Stimulated activated naive CD8-positive, alpha-beta T cell treated with anti-CD3 and anti-CD28 coated beads, Interleukin-15, amount 100 ng/mL, for 72 hours (primary cell): ENCODE measurements at regions not wholly inside any gene's neighbourhood (a gene's known extent, or its start where the extent isn't known, plus 50 kb on each side); places are given as distances from the start of the nearest gene placed in this dataset.
"Not testable (repeated sequence)": the region's sequence is repeated elsewhere in the genome, so short reads cannot be mapped to it uniquely, and the experiment has no call there.

Source experiments
- ATAC-seq: fragments of 150-1000 bp; cut with Tn5 transposase; 2 replicates; pipeline ENCODE4 v1.10.0; 2021; ENCODE audit warnings: mild to moderate bottlenecking, moderate library complexity
- DNase-seq, 2 donors: peaks; one replicate each; pipeline ENCODE4 v3.0.0; 2021 to 2022
- H3K27ac Mint-ChIP-seq, 2 donors: one replicate each; pipeline ENCODE4 v1.8.0; 2022; ENCODE audit warnings: mild to moderate bottlenecking in 2 of 2, mixed read lengths in 2 of 2, moderate library complexity in 2 of 2
- H3K27me3 Mint-ChIP-seq: one replicate; pipeline ENCODE4 v1.8.0; 2022; ENCODE audit warnings: mixed read lengths
- H3K4me1 Mint-ChIP-seq: one replicate; pipeline ENCODE4 v1.8.0; 2022; ENCODE audit warnings: mild to moderate bottlenecking, mixed read lengths
- H3K4me3 Mint-ChIP-seq, 2 donors: one replicate each; pipeline ENCODE4 v1.8.0; 2022; ENCODE audit warnings: mild to moderate bottlenecking in 2 of 2, mixed read lengths in 2 of 2, moderate library complexity in 1 of 2
- H3K9me3 Mint-ChIP-seq, 2 donors: one replicate each; pipeline ENCODE4 v1.8.0; 2022; ENCODE audit warnings: mixed read lengths in 2 of 2

- Mint-ChIP-seq H3K9me3 (peaks cover 0 to 8% of the 10 kb centered on the region in 2 donors), H3K4me1 (no peaks in the 10 kb centered on the region)
- DNase-seq, result no peak
Observed at GRCh38 chr3:162538491-162538890, 1041.9 kb downstream of the OTOL1 start.

GRCh38 chr3:162538906-162539305, 1042.3 kb downstream of the OTOL1 start:
- ATAC-seq (no peak), DNase-seq (no peak)
- Mint-ChIP-seq H3K27me3 (no peaks in the 10 kb centered on the region), H3K9me3 (peaks cover 0 to 8% of the 10 kb centered on the region in 2 donors), H3K4me1 (no peaks in the 10 kb centered on the region), H3K27ac (no peak overlapping the region), H3K4me3 (no peak overlapping the region)

More at GRCh38 chr3:162538491-162538890, 1041.9 kb downstream of the OTOL1 start:
- Mint-ChIP-seq H3K27ac (no peak overlapping the region), H3K4me3 (no peak overlapping the region), H3K27me3 (no peaks in the 10 kb centered on the region)
- ATAC-seq, result no peak

GRCh38 chr3:162540421-162540820, 1043.8 kb downstream of the OTOL1 start:
- ATAC-seq, result no peak
- Mint-ChIP-seq H3K27me3 (no peaks in the 10 kb centered on the region), H3K4me1 (no peaks in the 10 kb centered on the region), H3K9me3 (peaks cover 0 to 8% of the 10 kb centered on the region in 2 donors), H3K27ac (no peak overlapping the region), H3K4me3 (no peak overlapping the region)
- DNase-seq, result no peak

- peaks cover 0 to 8% of the 10 kb centered on the region in 2 donors for H3K9me3 Mint-ChIP-seq
- H3K4me3 Mint-ChIP-seq, result no peak overlapping the region
- ATAC-seq (no peak), DNase-seq (no peak)
- no peaks in the 10 kb centered on the region for H3K27me3 Mint-ChIP-seq
- no peaks in the 10 kb centered on the region for H3K4me1 Mint-ChIP-seq
- peak overlapping the region in 1 of 2 donors; percentile 61 for H3K27ac Mint-ChIP-seq
Observed at GRCh38 chr3:162541923-162542322, 1045.3 kb downstream of the OTOL1 start.

GRCh38 chr3:162544246-162544645, 1047.6 kb downstream of the OTOL1 start:
- ATAC-seq (no peak), DNase-seq (no peak)
- H3K27me3 Mint-ChIP-seq, result no peaks in the 10 kb centered on the region
- H3K27ac Mint-ChIP-seq, result no peak overlapping the region
- no peaks in the 10 kb centered on the region for H3K9me3 Mint-ChIP-seq
- H3K4me1 Mint-ChIP-seq, result no peaks in the 10 kb centered on the region
- no peak overlapping the region for H3K4me3 Mint-ChIP-seq

GRCh38 chr3:162546910-162547309, 1050.3 kb downstream of the OTOL1 start:
- Mint-ChIP-seq H3K27me3 (no peaks in the 10 kb centered on the region), H3K4me1 (no peaks in the 10 kb centered on the region), H3K4me3 (no peak overlapping the region), H3K27ac (no peak overlapping the region), H3K9me3 (no peaks in the 10 kb centered on the region)
- no peak for ATAC-seq
- no peak for DNase-seq

- no peaks in the 10 kb centered on the region for H3K27me3 Mint-ChIP-seq
- peaks cover 0 to under 1% of the 10 kb centered on the region in 2 donors for H3K9me3 Mint-ChIP-seq
- no peak overlapping the region for H3K27ac Mint-ChIP-seq
- DNase-seq (no peak), ATAC-seq (no peak)
- H3K4me3 Mint-ChIP-seq, result no peak overlapping the region
- H3K4me1 Mint-ChIP-seq, result no peaks in the 10 kb centered on the region
Observed at GRCh38 chr3:162547321-162547720, 1050.7 kb downstream of the OTOL1 start.

GRCh38 chr3:162555761-162556160, 1059.2 kb downstream of the OTOL1 start:
- no peaks in the 10 kb centered on the region for H3K27me3 Mint-ChIP-seq
- ATAC-seq (no peak), DNase-seq (no peak)
- H3K4me1 Mint-ChIP-seq, result no peaks in the 10 kb centered on the region
- H3K4me3 Mint-ChIP-seq, result no peak overlapping the region
- H3K27ac Mint-ChIP-seq, result no peak overlapping the region
- peaks cover 0 to 16% of the 10 kb centered on the region in 2 donors for H3K9me3 Mint-ChIP-seq

GRCh38 chr3:162558016-162558415, 1061.4 kb downstream of the OTOL1 start:
- H3K4me3 Mint-ChIP-seq, result no peak overlapping the region
- no peak for ATAC-seq
- H3K27ac Mint-ChIP-seq, result no peak overlapping the region
- H3K27me3 Mint-ChIP-seq, result no peaks in the 10 kb centered on the region
- H3K4me1 Mint-ChIP-seq, result no peaks in the 10 kb centered on the region
- no peak for DNase-seq
- peaks cover 0 to 8% of the 10 kb centered on the region in 2 donors for H3K9me3 Mint-ChIP-seq

GRCh38 chr3:162568706-162569105, 1072.1 kb downstream of the OTOL1 start:
- Mint-ChIP-seq H3K27ac (no peak overlapping the region), H3K4me3 (no peak overlapping the region), H3K27me3 (no peaks in the 10 kb centered on the region), H3K4me1 (no peaks in the 10 kb centered on the region), H3K9me3 (no peaks in the 10 kb centered on the region)
- DNase-seq (no peak), ATAC-seq (no peak)

GRCh38 chr3:162569314-162569713, 1072.7 kb downstream of the OTOL1 start:
- Mint-ChIP-seq H3K4me3 (no peak overlapping the region), H3K27me3 (no peaks in the 10 kb centered on the region), H3K4me1 (no peaks in the 10 kb centered on the region), H3K9me3 (peaks cover 0 to 1% of the 10 kb centered on the region in 2 donors), H3K27ac (no peak overlapping the region)
- no peak for DNase-seq
- ATAC-seq, result no peak

GRCh38 chr3:162584986-162585385, 1088.4 kb downstream of the OTOL1 start:
- Mint-ChIP-seq H3K4me3 (no peak overlapping the region), H3K27ac (no peak overlapping the region), H3K9me3 (peaks cover 2 to 6% of the 10 kb centered on the region in 2 donors), H3K4me1 (no peaks in the 10 kb centered on the region), H3K27me3 (no peaks in the 10 kb centered on the region)
- no peak for ATAC-seq
- no peak for DNase-seq

- no peaks in the 10 kb centered on the region for H3K4me1 Mint-ChIP-seq
- peaks cover 6 to 8% of the 10 kb centered on the region in 2 donors for H3K9me3 Mint-ChIP-seq
- H3K27ac Mint-ChIP-seq, result no peak overlapping the region
- no peaks in the 10 kb centered on the region for H3K27me3 Mint-ChIP-seq
- no peak for ATAC-seq
- H3K4me3 Mint-ChIP-seq, result no peak overlapping the region
- no peak for DNase-seq
Observed at GRCh38 chr3:162586591-162586990, 1090.0 kb downstream of the OTOL1 start.

- peaks cover 10 to 11% of the 10 kb centered on the region in 2 donors for H3K9me3 Mint-ChIP-seq
- DNase-seq, result no peak
Observed at GRCh38 chr3:162597226-162597625, 1100.6 kb downstream of the OTOL1 start.

GRCh38 chr3:162598500-162598899, 1101.9 kb downstream of the OTOL1 start:
- DNase-seq, H3K4me1 Mint-ChIP-seq, ATAC-seq, H3K4me3 Mint-ChIP-seq, H3K27ac Mint-ChIP-seq, H3K27me3 Mint-ChIP-seq: not testable (repeated sequence)
- H3K9me3 Mint-ChIP-seq, result peaks cover 10 to 11% of the 10 kb centered on the region in 2 donors

More at GRCh38 chr3:162597226-162597625, 1100.6 kb downstream of the OTOL1 start:
- H3K4me3 Mint-ChIP-seq, result no peak overlapping the region
- no peaks in the 10 kb centered on the region for H3K27me3 Mint-ChIP-seq
- ATAC-seq, result no peak
- H3K4me1 Mint-ChIP-seq, result no peaks in the 10 kb centered on the region
- no peak overlapping the region for H3K27ac Mint-ChIP-seq

- not testable (repeated sequence) for H3K27ac Mint-ChIP-seq, H3K4me3 Mint-ChIP-seq, H3K27me3 Mint-ChIP-seq, DNase-seq, ATAC-seq, H3K4me1 Mint-ChIP-seq
- H3K9me3 Mint-ChIP-seq, result peaks cover 10 to 11% of the 10 kb centered on the region in 2 donors
Observed at GRCh38 chr3:162599742-162600141, 1103.1 kb downstream of the OTOL1 start.

GRCh38 chr3:162601101-162601670, 1104.6 kb downstream of the OTOL1 start:
- Mint-ChIP-seq H3K9me3 (peaks cover 11 to 17% of the 10 kb centered on the region in 2 donors), H3K27me3 (no peaks in the 10 kb centered on the region), H3K4me1 (no peaks in the 10 kb centered on the region), H3K27ac (no peak overlapping the region), H3K4me3 (no peak overlapping the region)
- ATAC-seq (no peak), DNase-seq (no peak)
